ENCODE measurements at regions not wholly inside any gene's neighbourhood (a gene's known extent, or its start where the extent isn't known, plus 50 kb on each side); places are given as distances from the start of the nearest gene placed in this dataset.

DNA sequence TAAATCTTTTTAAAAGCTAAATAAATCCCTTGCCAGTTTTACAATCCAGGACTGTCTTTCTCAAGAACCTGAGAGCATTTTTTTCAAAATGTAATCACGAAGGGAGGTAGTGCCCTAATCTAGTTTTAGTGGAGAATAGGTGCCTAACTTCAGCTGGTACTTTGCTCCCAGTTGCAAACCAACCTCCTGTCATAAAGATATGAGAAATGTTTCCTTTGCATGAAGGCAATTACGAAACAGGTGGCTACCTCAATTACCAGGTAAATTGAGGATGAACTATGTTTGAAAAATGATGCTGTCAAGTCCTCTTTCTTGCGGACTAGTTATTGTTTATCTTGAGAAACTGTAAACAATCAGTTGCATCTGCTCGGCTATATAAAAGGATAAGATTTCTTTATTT is 437.9 kb downstream of the DAD1 start:
- TF ChIP-seq CTCF (IDR thresholded peaks at IDR 0.05) = no peak
- TF ChIP-seq POLR2A (IDR thresholded peaks at IDR 0.05) = no peak

All from adrenal gland (tissue), 5 donors.